Activated B cell treated with CpG ODN at 0.5 μM for 24 hours (primary cell): ENCODE measurements at regions not wholly inside any gene's neighbourhood (a gene's known extent, or its start where the extent isn't known, plus 50 kb on each side); places are given as distances from the start of the nearest gene placed in this dataset.

Source experiments
- ATAC-seq: fragments of 200-7000 bp; cut with Tn5 transposase; one replicate; pipeline ENCODE4 v1.10.0; 2021; ENCODE audit warnings: low read depth, mild to moderate bottlenecking, moderate library complexity
- CTCF ChIA-PET: fragments of 350-600 bp; sonication (Branson Sonifier 250); formaldehyde crosslinking; loops from one replicate; lab custom pipeline; 2021; ENCODE audit warnings: antibody characterized with exemption; lab: Charles Lee
- POLR2A ChIA-PET: fragments of 350-600 bp; sonication (Branson Sonifier 250); formaldehyde crosslinking; loops from one replicate; lab custom pipeline; 2021; ENCODE audit warnings: antibody characterized with exemption; lab: Charles Lee
- DNase-seq: peaks from one replicate; pipeline ENCODE4 v3.0.0; 2022
- H3K27ac Mint-ChIP-seq: one replicate; pipeline ENCODE4 v1.8.0; 2020; ENCODE audit warnings: mixed read lengths
- H3K27me3 Mint-ChIP-seq: one replicate; pipeline ENCODE4 v1.8.0; 2021; ENCODE audit warnings: mixed read lengths
- H3K36me3 Mint-ChIP-seq: one replicate; pipeline ENCODE4 v1.8.0; 2021; ENCODE audit warnings: low read depth, mixed read lengths
- H3K4me1 Mint-ChIP-seq: one replicate; pipeline ENCODE4 v1.8.0; 2021; ENCODE audit warnings: mixed read lengths
- H3K4me3 Mint-ChIP-seq: one replicate; pipeline ENCODE4 v1.8.0; 2020; ENCODE audit warnings: mild to moderate bottlenecking, mixed read lengths
- H3K9me3 Mint-ChIP-seq: one replicate; pipeline ENCODE4 v1.8.0; 2020; ENCODE audit warnings: mixed read lengths
- CTCF ChIP-seq: fragments of 200-600 bp; IDR thresholded peaks from one replicate; pipeline ENCODE4 v1.8.0; 2022; ENCODE audit warnings: antibody characterized with exemption, mild to moderate bottlenecking
- intact Hi-C: fragments of 100-400 bp; cut with micrococcal nuclease; formaldehyde crosslinking; loops from one replicate; pipeline ENCODE4 v1.15.1; 2024

GRCh38 chr9:75210215-75210614, 121.9 kb downstream of the OSTF1 start:
- no peak for TF ChIP-seq CTCF
- Mint-ChIP-seq H3K4me1 (no peaks in the 10 kb centered on the region), H3K27me3 (no peaks in the 10 kb centered on the region), H3K4me3 (no peak overlapping the region), H3K36me3 (peaks cover 13% of the 10 kb centered on the region), H3K9me3 (no peaks in the 10 kb centered on the region), H3K27ac (no peak overlapping the region)
- CTCF ChIA-PET: no interaction called here
- DNase-seq: no peak
- intact Hi-C loops: no loop called here
- ATAC-seq: no peak
- POLR2A ChIA-PET: no interaction called here

GRCh38 chr9:75213765-75214164, 125.5 kb downstream of the OSTF1 start:
- peaks cover 13% of the 10 kb centered on the region for H3K36me3 Mint-ChIP-seq
- POLR2A ChIA-PET: no interaction called here
- no peak overlapping the region for H3K27ac Mint-ChIP-seq
- H3K9me3 Mint-ChIP-seq: no peaks in the 10 kb centered on the region
- no peaks in the 10 kb centered on the region for H3K27me3 Mint-ChIP-seq
- no peak overlapping the region for H3K4me3 Mint-ChIP-seq
- CTCF ChIA-PET: no interaction called here
- no peak for TF ChIP-seq CTCF
- intact Hi-C loops: no loop called here
- no peaks in the 10 kb centered on the region for H3K4me1 Mint-ChIP-seq
- ATAC-seq (no peak), DNase-seq (no peak)

GRCh38 chr9:75226403-75227139, 138.3 kb downstream of the OSTF1 start:
- intact Hi-C loops: no loop called here
- Mint-ChIP-seq H3K36me3 (peaks cover 15% of the 10 kb centered on the region), H3K9me3 (peaks cover 20% of the 10 kb centered on the region), H3K4me1 (no peaks in the 10 kb centered on the region), H3K27me3 (no peaks in the 10 kb centered on the region), H3K27ac (no peak overlapping the region), H3K4me3 (no peak overlapping the region)
- CTCF ChIA-PET: no interaction called here
- ATAC-seq (no peak), DNase-seq (no peak)
- TF ChIP-seq CTCF: no peak
- POLR2A ChIA-PET: no interaction called here

GRCh38 chr9:75228893-75229292, 140.6 kb downstream of the OSTF1 start:
- peaks cover 15% of the 10 kb centered on the region for H3K36me3 Mint-ChIP-seq
- intact Hi-C loops: no loop called here
- H3K27me3 Mint-ChIP-seq: no peaks in the 10 kb centered on the region
- H3K4me3 Mint-ChIP-seq: no peak overlapping the region
- ChIA-PET POLR2A (no interaction called here), CTCF (no interaction called here)
- H3K4me1 Mint-ChIP-seq: no peaks in the 10 kb centered on the region
- no peak for TF ChIP-seq CTCF
- no peak overlapping the region for H3K27ac Mint-ChIP-seq
- ATAC-seq: no peak
- H3K9me3 Mint-ChIP-seq: peaks cover 15% of the 10 kb centered on the region
- DNase-seq: no peak

- no peak for DNase-seq
- no peak overlapping the region for H3K27ac Mint-ChIP-seq
- no peaks in the 10 kb centered on the region for H3K4me1 Mint-ChIP-seq
- H3K9me3 Mint-ChIP-seq: peaks cover 12% of the 10 kb centered on the region
- ChIA-PET CTCF (no interaction called here), POLR2A (no interaction called here)
- H3K27me3 Mint-ChIP-seq: no peaks in the 10 kb centered on the region
- no peak for ATAC-seq
- TF ChIP-seq CTCF: no peak
- no peak overlapping the region for H3K4me3 Mint-ChIP-seq
- intact Hi-C loops: no loop called here
- peaks cover 15% of the 10 kb centered on the region for H3K36me3 Mint-ChIP-seq
Observed at GRCh38 chr9:75229605-75230332, 141.5 kb downstream of the OSTF1 start.
